ENCODE measurements at regions not wholly inside any gene's neighbourhood (a gene's known extent, or its start where the extent isn't known, plus 50 kb on each side); places are given as distances from the start of the nearest gene placed in this dataset.

DNA sequence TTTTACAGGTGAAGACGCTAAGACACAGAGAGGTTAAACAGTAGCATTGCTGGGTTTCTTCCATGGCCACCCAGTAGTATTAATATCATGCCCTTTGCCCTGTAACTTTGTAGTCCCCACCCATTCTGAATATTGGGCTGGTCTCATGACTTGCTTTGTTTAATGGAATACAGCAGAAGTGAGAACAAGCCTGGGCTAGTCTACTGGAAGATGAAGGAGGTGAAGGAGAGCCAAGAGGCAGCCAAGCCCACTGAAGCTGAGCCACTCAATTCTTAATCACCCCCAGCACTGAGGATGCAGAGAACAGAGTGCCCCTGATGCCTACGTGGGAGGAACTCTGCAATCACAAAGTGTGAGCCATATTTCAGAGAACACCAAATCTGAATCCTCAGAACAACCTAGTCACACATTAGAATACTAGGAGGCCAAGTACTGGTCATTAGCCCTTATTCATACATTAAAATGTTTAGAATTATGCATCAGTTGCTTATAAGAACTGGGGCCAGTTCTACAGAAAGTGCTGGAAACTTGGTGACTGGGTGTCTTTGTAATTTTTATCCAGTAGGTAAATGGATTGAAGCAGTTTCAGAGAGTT, 202.5 kb upstream of the ADRA1D start:
- no peak for TF ChIP-seq POLR2A (IDR thresholded peaks at IDR 0.05)
- TF ChIP-seq CTCF (IDR thresholded peaks at IDR 0.05) = no peak

Measured in lower leg skin (tissue), 3 donors.